ENCODE measurements at regions not wholly inside any gene's neighbourhood (a gene's known extent, or its start where the extent isn't known, plus 50 kb on each side); places are given as distances from the start of the nearest gene placed in this dataset.

DNA sequence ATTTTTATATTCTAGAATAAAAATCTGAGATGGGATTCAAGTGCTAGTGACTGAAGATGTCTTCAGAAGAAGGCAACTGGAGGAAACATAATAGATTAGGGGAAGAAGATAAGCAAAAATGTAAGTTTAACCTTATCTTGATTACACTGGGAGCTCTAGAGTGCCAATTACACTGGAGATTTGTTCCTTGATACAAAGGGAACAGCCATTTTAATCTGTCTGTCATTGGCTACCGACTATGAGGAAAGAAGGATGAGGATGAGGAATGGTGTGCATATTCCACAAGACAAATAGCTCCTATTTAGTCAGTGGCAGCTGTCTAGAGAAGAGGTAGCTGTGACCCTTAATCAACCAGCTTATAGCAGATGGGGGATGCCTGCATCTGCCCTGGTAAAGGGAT is 1034.5 kb upstream of the IGFBP7 start:
- no peak for TF ChIP-seq NFIC (IDR thresholded peaks at IDR 0.05; ENCODE audit: low read depth, low read length)
- no peak for TF ChIP-seq TBL1XR1 (IDR thresholded peaks at IDR 0.05; ENCODE audit: low read depth, low read length)
- TF ChIP-seq TCF12 (IDR thresholded peaks at IDR 0.05; ENCODE audit: low read depth, low read length): no peak
- no peak for TF ChIP-seq ZNF274 (IDR thresholded peaks at IDR 0.05; ENCODE audit: insufficient read depth, insufficient read length)
- no peak for TF ChIP-seq SREBF1 (IDR thresholded peaks at IDR 0.05; ENCODE audit: low read length)
- no peak for TF ChIP-seq IKZF1 (conservative IDR thresholded peaks at IDR 0.05)
- TF ChIP-seq, protein P1, sequence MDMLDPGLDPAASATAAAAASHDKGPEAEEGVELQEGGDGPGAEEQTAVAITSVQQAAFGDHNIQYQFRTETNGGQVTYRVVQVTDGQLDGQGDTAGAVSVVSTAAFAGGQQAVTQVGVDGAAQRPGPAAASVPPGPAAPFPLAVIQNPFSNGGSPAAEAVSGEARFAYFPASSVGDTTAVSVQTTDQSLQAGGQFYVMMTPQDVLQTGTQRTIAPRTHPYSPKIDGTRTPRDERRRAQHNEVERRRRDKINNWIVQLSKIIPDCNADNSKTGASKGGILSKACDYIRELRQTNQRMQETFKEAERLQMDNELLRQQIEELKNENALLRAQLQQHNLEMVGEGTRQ (IDR thresholded peaks at IDR 0.05; ENCODE audit: borderline replicate concordance, low read depth, low read length): no peak
- TF ChIP-seq EP300 (IDR thresholded peaks at IDR 0.05; ENCODE audit: borderline replicate concordance in 1 of 2, control insufficient read depth in 1 of 2, low read depth in 2 of 2, low read length in 2 of 2): no peak
- no peak for TF ChIP-seq RUNX3 (IDR thresholded peaks at IDR 0.05; ENCODE audit: low read length)
- TF ChIP-seq, protein P2, sequence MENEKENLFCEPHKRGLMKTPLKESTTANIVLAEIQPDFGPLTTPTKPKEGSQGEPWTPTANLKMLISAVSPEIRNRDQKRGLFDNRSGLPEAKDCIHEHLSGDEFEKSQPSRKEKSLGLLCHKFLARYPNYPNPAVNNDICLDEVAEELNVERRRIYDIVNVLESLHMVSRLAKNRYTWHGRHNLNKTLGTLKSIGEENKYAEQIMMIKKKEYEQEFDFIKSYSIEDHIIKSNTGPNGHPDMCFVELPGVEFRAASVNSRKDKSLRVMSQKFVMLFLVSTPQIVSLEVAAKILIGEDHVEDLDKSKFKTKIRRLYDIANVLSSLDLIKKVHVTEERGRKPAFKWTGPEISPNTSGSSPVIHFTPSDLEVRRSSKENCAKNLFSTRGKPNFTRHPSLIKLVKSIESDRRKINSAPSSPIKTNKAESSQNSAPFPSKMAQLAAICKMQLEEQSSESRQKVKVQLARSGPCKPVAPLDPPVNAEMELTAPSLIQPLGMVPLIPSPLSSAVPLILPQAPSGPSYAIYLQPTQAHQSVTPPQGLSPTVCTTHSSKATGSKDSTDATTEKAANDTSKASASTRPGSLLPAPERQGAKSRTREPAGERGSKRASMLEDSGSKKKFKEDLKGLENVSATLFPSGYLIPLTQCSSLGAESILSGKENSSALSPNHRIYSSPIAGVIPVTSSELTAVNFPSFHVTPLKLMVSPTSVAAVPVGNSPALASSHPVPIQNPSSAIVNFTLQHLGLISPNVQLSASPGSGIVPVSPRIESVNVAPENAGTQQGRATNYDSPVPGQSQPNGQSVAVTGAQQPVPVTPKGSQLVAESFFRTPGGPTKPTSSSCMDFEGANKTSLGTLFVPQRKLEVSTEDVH (IDR thresholded peaks at IDR 0.05; ENCODE audit: low read depth, partially characterized antibody): no peak
- no peak for TF ChIP-seq ASH2L (IDR thresholded peaks at IDR 0.05; ENCODE audit: borderline replicate concordance, low read depth)
- H3K9ac ChIP-seq (ENCODE audit: control insufficient read depth, insufficient read depth, low read length): no peak overlapping the region

More for the DNA sequence above, 1034.5 kb upstream of the IGFBP7 start:
- ChIA-PET POLR2A (no interaction called here), CTCF (no interaction called here), SMC1A (ENCODE audit: uncharacterized antibody, unreplicated experiment) (no interaction called here), RAD21 (ENCODE audit: unreplicated experiment) (no interaction called here)
- H3K36me3 ChIP-seq (ENCODE audit: control insufficient read depth in 2 of 2, insufficient read depth in 2 of 2, low read length in 1 of 2): no peaks in the 10 kb centered on the region
- H3K4me2 ChIP-seq (ENCODE audit: control insufficient read depth, insufficient read depth): no peak overlapping the region
- H3K27me3 ChIP-seq (replicated peaks in 1 of 2; ENCODE audit: control insufficient read depth in 2 of 2, insufficient read depth in 2 of 2, low read length in 1 of 2): no peaks in the 10 kb centered on the region
- no peaks in the 10 kb centered on the region for H3K9me3 ChIP-seq (replicated peaks; ENCODE audit: control insufficient read depth, insufficient read depth, low read length)
- H3K27ac ChIP-seq (ENCODE audit: control insufficient read depth, insufficient read depth): no peak overlapping the region
- no peak for DNase-seq (ENCODE audit: low read depth, low spot score)
- in situ Hi-C loops (cut with MboI) (no loop called here), intact Hi-C loops (cut with micrococcal nuclease; ENCODE audit: unreplicated experiment) (no loop called here)
- no TSS peak for BruUV-seq (replicated peaks)
- H2AFZ ChIP-seq (ENCODE audit: control insufficient read depth, low read depth, low read length): no peak overlapping the region
- no peaks in the 10 kb centered on the region for H4K20me1 ChIP-seq (ENCODE audit: control insufficient read depth, insufficient read depth)
- H3K4me1 ChIP-seq (ENCODE audit: control insufficient read depth, insufficient read depth, low read length): no peaks in the 10 kb centered on the region
- no peaks in the 10 kb centered on the region for H3K79me2 ChIP-seq (ENCODE audit: control insufficient read depth, insufficient read depth, low read length)
- no peak for ATAC-seq
- FAIRE-seq: no peak
- 0% methylated on average over 1 of the region's 1 CpG for WGBS (ENCODE audit: insufficient coverage, insufficient replicate concordance, low lambda C conversion rate, missing lambda C conversion rate)
- no peak overlapping the region for H3K4me3 ChIP-seq

All from GM12878 (cell line).